WERI-Rb-1 (cell line): ENCODE measurements at regions not wholly inside any gene's neighbourhood (a gene's known extent, or its start where the extent isn't known, plus 50 kb on each side); places are given as distances from the start of the nearest gene placed in this dataset.
"Not testable (repeated sequence)": the region's sequence is repeated elsewhere in the genome, so short reads cannot be mapped to it uniquely, and the experiment has no call there.

Source experiments
- DNase-seq: peaks from one replicate; pipeline ENCODE4 v3.0.0-alpha.2; 2020
- H3K27ac ChIP-seq: fragments of 250-450 bp; sonication (Bioruptor Pico); 2 replicates; pipeline ENCODE4 v1.5.1; 2020; ENCODE audit warnings: mild to moderate bottlenecking, moderate library complexity
- H3K27me3 ChIP-seq: fragments of 250-450 bp; sonication (Bioruptor Pico); 2 replicates; pipeline ENCODE4 v1.5.1; 2021; ENCODE audit warnings: mild to moderate bottlenecking, low read depth, moderate library complexity; ENCODE audit not compliant: insufficient read depth, severe bottlenecking
- H3K36me3 ChIP-seq: fragments of 250-450 bp; sonication (Bioruptor Pico); 2 replicates; pipeline ENCODE4 v1.5.1; 2020; ENCODE audit warnings: mild to moderate bottlenecking, moderate library complexity
- H3K4me3 ChIP-seq: 2 replicates; pipeline ENCODE4 v1.5.1; 2011; ENCODE audit warnings: low read depth, mild to moderate bottlenecking, control low read depth, low read length
- H3K9me3 ChIP-seq: fragments of 250-450 bp; sonication (Bioruptor Pico); 2 replicates; pipeline ENCODE4 v1.5.1; 2021; ENCODE audit warnings: mild to moderate bottlenecking, moderate library complexity; ENCODE audit not compliant: severe bottlenecking
- TF ChIP-seq, protein P1 (sequence below): IDR thresholded peaks from 2 replicates; pipeline ENCODE4 v1.5.1; 2011; ENCODE audit warnings: low read depth, mild to moderate bottlenecking, control low read depth, inconsistent platforms, low read length

DNA sequence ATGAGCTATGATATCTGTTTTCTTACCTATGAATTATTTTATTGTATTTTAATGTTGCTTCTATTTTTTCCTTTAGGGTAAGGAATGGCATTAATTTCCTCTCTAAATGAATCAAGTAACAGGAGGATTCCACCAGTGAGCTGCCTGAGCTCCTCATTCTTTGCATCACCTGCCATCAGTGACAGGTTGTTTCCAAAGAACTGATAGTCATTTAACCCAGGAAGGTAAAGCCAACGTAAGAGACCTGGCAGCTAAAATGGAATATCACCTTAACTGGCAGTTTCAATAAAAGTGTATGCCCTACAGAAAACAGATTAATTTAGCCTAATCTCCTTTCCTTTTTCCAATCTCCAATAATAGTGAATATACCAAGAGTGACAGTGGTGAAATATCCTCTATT lies 812.0 kb downstream of the SLITRK5 start:
- no peaks in the 10 kb centered on the region for H3K36me3 ChIP-seq
- no peaks in the 10 kb centered on the region for H3K27me3 ChIP-seq
- H3K27ac ChIP-seq, result no peak overlapping the region
- H3K4me3 ChIP-seq, result no peak overlapping the region
- TF ChIP-seq, protein P1, sequence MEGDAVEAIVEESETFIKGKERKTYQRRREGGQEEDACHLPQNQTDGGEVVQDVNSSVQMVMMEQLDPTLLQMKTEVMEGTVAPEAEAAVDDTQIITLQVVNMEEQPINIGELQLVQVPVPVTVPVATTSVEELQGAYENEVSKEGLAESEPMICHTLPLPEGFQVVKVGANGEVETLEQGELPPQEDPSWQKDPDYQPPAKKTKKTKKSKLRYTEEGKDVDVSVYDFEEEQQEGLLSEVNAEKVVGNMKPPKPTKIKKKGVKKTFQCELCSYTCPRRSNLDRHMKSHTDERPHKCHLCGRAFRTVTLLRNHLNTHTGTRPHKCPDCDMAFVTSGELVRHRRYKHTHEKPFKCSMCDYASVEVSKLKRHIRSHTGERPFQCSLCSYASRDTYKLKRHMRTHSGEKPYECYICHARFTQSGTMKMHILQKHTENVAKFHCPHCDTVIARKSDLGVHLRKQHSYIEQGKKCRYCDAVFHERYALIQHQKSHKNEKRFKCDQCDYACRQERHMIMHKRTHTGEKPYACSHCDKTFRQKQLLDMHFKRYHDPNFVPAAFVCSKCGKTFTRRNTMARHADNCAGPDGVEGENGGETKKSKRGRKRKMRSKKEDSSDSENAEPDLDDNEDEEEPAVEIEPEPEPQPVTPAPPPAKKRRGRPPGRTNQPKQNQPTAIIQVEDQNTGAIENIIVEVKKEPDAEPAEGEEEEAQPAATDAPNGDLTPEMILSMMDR, result no peak
- no peak for DNase-seq
- H3K9me3 ChIP-seq, result peaks cover 6% of the 10 kb centered on the region

DNA sequence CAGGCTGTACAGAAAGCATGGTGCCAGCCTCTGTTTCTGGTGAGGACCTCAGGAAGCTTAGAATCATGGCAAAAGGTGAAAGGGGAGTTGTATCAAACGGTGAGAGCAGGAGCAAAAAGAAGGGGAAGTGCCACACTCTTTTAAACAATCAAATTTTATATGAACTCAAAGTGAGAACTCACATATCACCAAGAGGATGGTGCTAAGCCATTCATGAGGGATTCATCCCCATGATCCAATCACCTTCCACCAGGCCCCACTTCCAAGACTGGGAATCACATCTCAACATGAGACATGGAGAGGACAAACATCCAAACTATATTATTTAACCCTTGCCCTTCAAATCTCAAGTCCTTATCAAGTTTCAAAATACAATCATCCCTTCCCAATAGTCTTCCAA lies 836.7 kb downstream of the SLITRK5 start:
- H3K27ac ChIP-seq, result no peak overlapping the region
- TF ChIP-seq, protein P1, result no peak
- DNase-seq, result no peak
- peaks cover 20% of the 10 kb centered on the region for H3K9me3 ChIP-seq
- no peak overlapping the region for H3K4me3 ChIP-seq
- H3K27me3 ChIP-seq, result no peaks in the 10 kb centered on the region
- H3K36me3 ChIP-seq, result no peaks in the 10 kb centered on the region

DNA sequence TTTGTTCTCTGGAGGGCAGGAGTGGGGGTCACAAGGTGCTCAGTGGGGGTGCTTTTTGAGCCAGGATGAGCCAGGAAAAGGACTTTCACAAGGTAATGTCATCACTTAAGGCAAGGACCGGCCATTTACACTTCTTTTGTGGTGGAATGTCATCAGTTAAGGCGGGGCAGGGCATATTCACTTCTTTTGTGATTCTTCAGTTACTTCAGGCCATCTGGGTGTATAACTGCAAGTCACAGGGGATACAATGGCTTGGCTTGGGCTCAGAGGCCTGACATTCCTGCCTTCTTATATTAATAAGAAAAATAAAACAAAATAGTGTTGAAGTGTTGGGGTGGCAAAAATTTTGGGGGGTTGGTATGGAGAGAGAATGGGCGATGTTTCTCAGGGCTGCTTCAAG lies 841.8 kb downstream of the SLITRK5 start:
- not testable (repeated sequence) for H3K36me3 ChIP-seq, H3K27ac ChIP-seq, H3K27me3 ChIP-seq, H3K4me3 ChIP-seq, DNase-seq
- peaks cover 12% of the 10 kb centered on the region for H3K9me3 ChIP-seq

DNA sequence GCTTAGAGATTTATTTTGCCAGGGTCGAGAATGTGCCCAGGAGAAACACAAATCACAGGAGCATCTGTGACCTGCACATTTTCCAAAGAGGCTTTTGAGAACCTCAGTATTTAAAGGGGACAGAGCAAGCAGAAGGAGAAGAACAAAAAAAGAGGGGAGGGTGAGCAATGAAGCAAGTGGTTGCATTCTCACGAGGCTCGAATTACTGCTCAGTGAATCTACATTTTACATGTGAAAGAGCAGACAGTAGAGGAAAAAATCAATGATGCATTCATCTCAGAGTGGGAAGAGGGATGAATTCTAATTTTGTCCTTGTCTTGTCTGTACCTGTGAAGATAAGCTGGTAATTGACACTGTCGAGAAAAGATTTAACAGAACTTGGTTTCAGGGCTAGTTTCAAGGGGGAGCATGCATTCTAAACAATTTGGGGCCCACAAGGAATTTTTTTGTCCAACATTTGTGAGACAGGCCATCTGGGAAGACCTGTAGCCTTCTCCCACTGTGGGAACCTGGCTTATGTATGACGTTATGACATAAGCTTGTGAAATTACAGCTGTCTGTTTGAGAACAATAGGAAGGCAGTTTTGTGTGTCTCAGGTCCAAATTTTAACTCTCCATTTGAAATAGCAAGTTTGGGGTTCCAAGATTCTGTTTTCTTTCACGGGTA lies 855.1 kb downstream of the SLITRK5 start:
- TF ChIP-seq, protein P1, result no peak
- Histone ChIP-seq H3K36me3 (no peaks in the 10 kb centered on the region), H3K27me3 (no peaks in the 10 kb centered on the region), H3K4me3 (no peak overlapping the region), H3K27ac (no peak overlapping the region), H3K9me3 (no peaks in the 10 kb centered on the region)
- DNase-seq, result no peak

DNA sequence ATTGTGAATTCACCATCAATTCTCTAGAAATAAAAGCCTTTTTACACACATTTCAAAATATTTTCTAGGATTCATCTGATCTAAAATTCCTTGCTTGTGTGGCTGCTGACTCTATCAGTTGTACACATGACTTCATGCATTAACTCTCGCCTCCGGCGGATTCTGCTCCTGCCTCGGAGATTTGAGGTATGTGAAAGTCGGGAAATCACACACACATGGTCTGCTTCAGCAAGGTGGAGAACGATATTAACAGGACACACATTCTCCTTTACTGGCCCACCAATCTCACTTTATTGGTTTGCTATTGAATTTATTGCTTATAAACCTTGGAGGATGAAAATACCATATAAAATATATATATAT lies 855.7 kb downstream of the SLITRK5 start:
- Histone ChIP-seq H3K9me3 (no peaks in the 10 kb centered on the region), H3K27ac (no peak overlapping the region), H3K36me3 (no peaks in the 10 kb centered on the region), H3K27me3 (no peaks in the 10 kb centered on the region), H3K4me3 (no peak overlapping the region)
- no peak for DNase-seq
- TF ChIP-seq, protein P1, result no peak

DNA sequence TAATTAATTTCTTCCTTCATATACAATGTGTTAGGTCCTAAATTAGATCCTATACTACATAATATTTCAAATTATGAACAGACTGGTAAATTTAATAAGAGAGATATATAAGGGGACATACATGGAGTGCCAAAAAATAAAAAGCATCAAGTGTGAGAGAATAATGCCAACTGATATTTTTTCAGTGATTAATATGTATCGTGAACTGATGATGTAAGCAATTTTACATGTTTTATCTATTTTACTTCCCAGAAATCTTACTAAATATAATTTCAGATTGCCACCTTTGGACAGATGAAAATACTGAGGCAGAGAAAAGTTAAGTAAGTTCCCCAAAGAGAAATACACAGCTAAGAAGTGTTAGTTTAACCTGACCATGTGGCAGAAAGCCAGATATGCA lies 870.8 kb downstream of the SLITRK5 start:
- TF ChIP-seq, protein P1, result no peak
- no peak for DNase-seq
- H3K36me3 ChIP-seq, result no peaks in the 10 kb centered on the region
- no peaks in the 10 kb centered on the region for H3K27me3 ChIP-seq
- no peak overlapping the region for H3K27ac ChIP-seq
- H3K4me3 ChIP-seq, result no peak overlapping the region
- no peaks in the 10 kb centered on the region for H3K9me3 ChIP-seq
